H9 (cell line): ENCODE measurements at regions not wholly inside any gene's neighbourhood (a gene's known extent, or its start where the extent isn't known, plus 50 kb on each side); places are given as distances from the start of the nearest gene placed in this dataset.

Source experiments
- DNase-seq: peaks from one replicate; pipeline ENCODE4 v3.0.0-alpha.2; 2017
- H2AFZ ChIP-seq: one replicate; pipeline ENCODE4 v1.6.1; 2013; ENCODE audit warnings: mild to moderate bottlenecking, low read length, control low read depth, moderate library complexity
- H2AK5ac ChIP-seq: 2 replicates; pipeline ENCODE4 v1.6.1; 2013; ENCODE audit warnings: low read length, control low read depth, mixed read lengths; ENCODE audit not compliant: insufficient read length
- H2BK120ac ChIP-seq: one replicate; pipeline ENCODE4 v1.6.1; 2013; ENCODE audit warnings: low read depth, mild to moderate bottlenecking, low read length, control low read depth, inconsistent platforms; ENCODE audit not compliant: poor library complexity, severe bottlenecking
- H2BK12ac ChIP-seq: 2 replicates; pipeline ENCODE4 v1.6.1; 2013; ENCODE audit warnings: low read length, control low read depth, mixed read lengths, low read depth; ENCODE audit not compliant: insufficient read length
- H2BK15ac ChIP-seq: 2 replicates; pipeline ENCODE4 v1.6.1; 2013; ENCODE audit warnings: low read depth, low read length, control low read depth
- H2BK20ac ChIP-seq: one replicate; pipeline ENCODE4 v1.6.1; 2013; ENCODE audit warnings: low read depth, mild to moderate bottlenecking, low read length, control low read depth, inconsistent platforms; ENCODE audit not compliant: poor library complexity, severe bottlenecking
- H2BK5ac ChIP-seq: 2 replicates; pipeline ENCODE4 v1.6.1; 2013; ENCODE audit warnings: low read length, control low read depth, mixed read lengths; ENCODE audit not compliant: insufficient read length
- H3K14ac ChIP-seq: 2 replicates; pipeline ENCODE4 v1.6.1; 2013; ENCODE audit warnings: low read length, control low read depth; ENCODE audit not compliant: insufficient read depth
- H3K18ac ChIP-seq: 2 replicates; pipeline ENCODE4 v1.6.1; 2013; ENCODE audit warnings: low read depth, mild to moderate bottlenecking, mixed read lengths, low read length, control low read depth; ENCODE audit not compliant: insufficient read length
- H3K23ac ChIP-seq: 2 replicates; pipeline ENCODE4 v1.6.1; 2013; ENCODE audit warnings: low read length, control low read depth, mixed read lengths, low read depth; ENCODE audit not compliant: insufficient read length
- H3K23me2 ChIP-seq: 2 replicates; pipeline ENCODE4 v1.6.1; 2013; ENCODE audit warnings: low read depth, mild to moderate bottlenecking, mixed read lengths, low read length, control low read depth; ENCODE audit not compliant: insufficient read length, poor library complexity, severe bottlenecking
- H3K27ac ChIP-seq: 2 replicates; pipeline ENCODE4 v1.5.1; 2013; ENCODE audit warnings: low read length, control low read depth, mixed read lengths, low read depth; ENCODE audit not compliant: insufficient read length
- H3K27me3 ChIP-seq: 2 replicates; pipeline ENCODE4 v1.6.1; 2013; ENCODE audit warnings: low read length, control low read depth, inconsistent platforms; ENCODE audit not compliant: insufficient read depth
- H3K4ac ChIP-seq: 2 replicates; pipeline ENCODE4 v1.6.1; 2013; ENCODE audit warnings: low read depth, mild to moderate bottlenecking, control low read depth, inconsistent platforms, low read length, moderate library complexity
- H3K4me1 ChIP-seq: 2 replicates; pipeline ENCODE4 v1.6.1; 2013; ENCODE audit warnings: low read length, control low read depth, inconsistent platforms; ENCODE audit not compliant: insufficient read depth
- H3K4me2 ChIP-seq: 2 replicates; pipeline ENCODE4 v1.6.1; 2013; ENCODE audit warnings: low read length, control low read depth, mixed read lengths; ENCODE audit not compliant: insufficient read length, insufficient read depth
- H3K56ac ChIP-seq: 2 replicates; pipeline ENCODE4 v1.6.1; 2013; ENCODE audit warnings: low read depth, mild to moderate bottlenecking, mixed read lengths, low read length, control low read depth; ENCODE audit not compliant: insufficient read length
- H3K79me1 ChIP-seq: 2 replicates; pipeline ENCODE4 v1.6.1; 2013; ENCODE audit warnings: low read depth, mild to moderate bottlenecking, moderate library complexity, low read length, control low read depth, inconsistent platforms; ENCODE audit not compliant: insufficient read depth, poor library complexity, severe bottlenecking
- H3K79me2 ChIP-seq: 2 replicates; pipeline ENCODE4 v1.6.1; 2013; ENCODE audit warnings: low read length, control low read depth, inconsistent platforms; ENCODE audit not compliant: insufficient read depth
- H3K9ac ChIP-seq: 2 replicates; pipeline ENCODE4 v1.6.1; 2013; ENCODE audit warnings: low read length, control low read depth, mixed read lengths; ENCODE audit not compliant: insufficient read length; ENCODE audit errors: extremely low read depth
- H3K9me3 ChIP-seq: one replicate; pipeline ENCODE4 v1.6.1; 2013; ENCODE audit warnings: low read depth, low read length, inconsistent platforms; ENCODE audit not compliant: control insufficient read depth
- H3T11ph ChIP-seq: one replicate; pipeline ENCODE4 v1.6.1; 2013; ENCODE audit warnings: mild to moderate bottlenecking, low read length, control low read depth, inconsistent platforms
- H4K20me1 ChIP-seq: one replicate; pipeline ENCODE4 v1.6.1; 2013; ENCODE audit not compliant: control insufficient read depth, insufficient read length, insufficient read depth
- H4K5ac ChIP-seq: 2 replicates; pipeline ENCODE4 v1.6.1; 2013; ENCODE audit warnings: low read depth, mild to moderate bottlenecking, mixed read lengths, low read length, control low read depth; ENCODE audit not compliant: insufficient read length
- H4K8ac ChIP-seq: replicated peaks from 2 replicates; pipeline ENCODE4 v1.6.1; 2013; ENCODE audit warnings: low read length, control low read depth, mixed read lengths, low read depth; ENCODE audit not compliant: insufficient read length
- H4K91ac ChIP-seq: 2 replicates; pipeline ENCODE4 v1.6.1; 2013; ENCODE audit warnings: low read depth, mild to moderate bottlenecking, moderate library complexity, mixed read lengths, low read length, control low read depth; ENCODE audit not compliant: insufficient read length
- H3K27ac Mint-ChIP-seq, 3 experiments: 2 replicates in 2 of 3; 3 replicates in 1 of 3; pipeline ENCODE4 v1.8.0; 2020 to 2021; ENCODE audit warnings: mixed read lengths in 3 of 3, mild to moderate bottlenecking in 1 of 3, moderate library complexity in 1 of 3
- H3K27me3 Mint-ChIP-seq: 2 replicates; pipeline ENCODE4 v1.8.0; 2021; ENCODE audit warnings: low read depth, mild to moderate bottlenecking, moderate library complexity, mixed read lengths
- H3K36me3 Mint-ChIP-seq, 3 experiments: 2 replicates in 2 of 3; 3 replicates in 1 of 3; pipeline ENCODE4 v1.8.0; 2020 to 2021; ENCODE audit warnings: low read depth in 3 of 3, mixed read lengths in 3 of 3; ENCODE audit not compliant: insufficient read depth in 1 of 3
- H3K4me1 Mint-ChIP-seq, 2 experiments: 2 replicates each; pipeline ENCODE4 v1.8.0; 2020; ENCODE audit warnings: mixed read lengths in 2 of 2
- H3K4me3 Mint-ChIP-seq, 2 experiments: 2 replicates in 1 of 2; 3 replicates in 1 of 2; pipeline ENCODE4 v1.8.0; 2020 to 2021; ENCODE audit warnings: mild to moderate bottlenecking in 2 of 2, mixed read lengths in 2 of 2, moderate library complexity in 1 of 2
- H3K9me3 Mint-ChIP-seq, 2 experiments: 2 replicates in 1 of 2; 3 replicates in 1 of 2; pipeline ENCODE4 v1.8.0; 2020; ENCODE audit warnings: mild to moderate bottlenecking in 2 of 2, mixed read lengths in 2 of 2, moderate library complexity in 1 of 2
- WGBS: extraction: QIAGEN DNeasy Blood & Tissue Kit; methylation state at CpG from one replicate; pipeline ENCODE4 v1.1.7; 2013; ENCODE audit warnings: missing lambda C conversion rate, low lambda C conversion rate, mixed read lengths; ENCODE audit not compliant: insufficient read length; ENCODE audit errors: extremely low coverage; 5-methylcytosine and 5-hydroxymethylcytosine counted together
- TF ChIP-seq, protein P1 (sequence below): fragments of 200-600 bp; sonication (generic); conservative IDR thresholded peaks from 3 replicates; pipeline ENCODE4 v1.8.0; 2021; ENCODE audit warnings: antibody characterized with exemption, mild to moderate bottlenecking

DNA sequence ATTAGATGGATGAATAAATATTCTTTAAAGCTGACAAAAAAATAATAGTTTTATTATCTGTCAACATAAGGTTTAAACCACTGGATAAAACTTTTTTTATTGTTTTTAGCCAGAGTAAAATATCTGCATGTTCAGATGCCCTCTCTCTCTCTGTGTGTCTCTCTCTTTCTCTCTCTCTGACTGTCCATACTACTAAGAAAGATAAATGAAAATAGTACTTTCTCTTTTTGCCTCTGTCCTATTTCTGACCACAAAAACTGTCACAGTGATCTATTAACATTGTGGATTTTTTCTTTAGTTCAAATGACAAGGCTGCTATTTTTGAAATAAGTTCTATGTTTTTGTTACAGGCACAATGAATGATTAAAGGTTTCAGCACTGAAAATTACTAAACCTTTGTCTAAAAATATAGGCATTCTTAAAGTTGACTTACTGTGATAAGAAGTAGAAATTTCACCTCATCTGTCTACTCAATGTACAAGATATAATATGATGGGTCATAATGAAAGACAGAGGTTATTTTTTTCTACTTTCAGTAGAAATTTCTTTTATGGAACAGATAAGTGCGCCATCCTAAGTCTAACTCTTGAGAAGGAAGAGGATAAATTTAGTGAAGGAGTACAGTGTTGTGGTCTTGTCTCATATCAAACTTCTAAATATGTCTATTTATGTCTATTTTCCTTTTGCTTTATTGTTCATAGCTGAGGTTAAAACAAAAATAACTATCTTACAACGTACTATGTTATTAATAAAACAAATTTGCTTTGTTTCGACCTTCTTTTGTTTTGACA, 341.9 kb upstream of the EYS start:
- H3K4ac ChIP-seq, result no peak overlapping the region
- peaks cover 0 to 2% of the 10 kb centered on the region in 2 experiments; a peak in 1 of 5 replicates for H3K9me3 Mint-ChIP-seq
- H2BK120ac ChIP-seq, result no peak overlapping the region
- H2AFZ ChIP-seq, result no peak overlapping the region
- no peak overlapping the region for H3T11ph ChIP-seq
- H2BK20ac ChIP-seq, result no peak overlapping the region
- WGBS, result no CpG with 5 or more reads among the region's 3 CpGs
- no peak overlapping the region for H3K4me3 Mint-ChIP-seq
- H2AK5ac ChIP-seq, result no peak overlapping the region
- H3K27me3 Mint-ChIP-seq, result no peaks in the 10 kb centered on the region
- no peak overlapping the region for H4K91ac ChIP-seq
- no peak overlapping the region for H3K4me2 ChIP-seq
- no peak overlapping the region for H3K23ac ChIP-seq
- H4K8ac ChIP-seq, result no peak overlapping the region
- no peak overlapping the region for H3K9ac ChIP-seq
- H3K18ac ChIP-seq, result no peak overlapping the region
- H3K56ac ChIP-seq, result no peak overlapping the region
- H2BK12ac ChIP-seq, result no peak overlapping the region
- no peak overlapping the region for H3K14ac ChIP-seq
- H3K79me1 ChIP-seq, result no peaks in the 10 kb centered on the region
- no peak overlapping the region for H3K27ac ChIP-seq
- H3K9me3 ChIP-seq, result no peaks in the 10 kb centered on the region
- H3K79me2 ChIP-seq, result no peaks in the 10 kb centered on the region
- H3K27ac Mint-ChIP-seq, result no peak overlapping the region
- H2BK15ac ChIP-seq, result no peak overlapping the region
- no peaks in the 10 kb centered on the region for H3K23me2 ChIP-seq
- no peaks in the 10 kb centered on the region for H4K20me1 ChIP-seq
- TF ChIP-seq, protein P1, sequence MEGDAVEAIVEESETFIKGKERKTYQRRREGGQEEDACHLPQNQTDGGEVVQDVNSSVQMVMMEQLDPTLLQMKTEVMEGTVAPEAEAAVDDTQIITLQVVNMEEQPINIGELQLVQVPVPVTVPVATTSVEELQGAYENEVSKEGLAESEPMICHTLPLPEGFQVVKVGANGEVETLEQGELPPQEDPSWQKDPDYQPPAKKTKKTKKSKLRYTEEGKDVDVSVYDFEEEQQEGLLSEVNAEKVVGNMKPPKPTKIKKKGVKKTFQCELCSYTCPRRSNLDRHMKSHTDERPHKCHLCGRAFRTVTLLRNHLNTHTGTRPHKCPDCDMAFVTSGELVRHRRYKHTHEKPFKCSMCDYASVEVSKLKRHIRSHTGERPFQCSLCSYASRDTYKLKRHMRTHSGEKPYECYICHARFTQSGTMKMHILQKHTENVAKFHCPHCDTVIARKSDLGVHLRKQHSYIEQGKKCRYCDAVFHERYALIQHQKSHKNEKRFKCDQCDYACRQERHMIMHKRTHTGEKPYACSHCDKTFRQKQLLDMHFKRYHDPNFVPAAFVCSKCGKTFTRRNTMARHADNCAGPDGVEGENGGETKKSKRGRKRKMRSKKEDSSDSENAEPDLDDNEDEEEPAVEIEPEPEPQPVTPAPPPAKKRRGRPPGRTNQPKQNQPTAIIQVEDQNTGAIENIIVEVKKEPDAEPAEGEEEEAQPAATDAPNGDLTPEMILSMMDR, result no peak
- H3K36me3 Mint-ChIP-seq, result no peaks in the 10 kb centered on the region
- no peaks in the 10 kb centered on the region for H3K27me3 ChIP-seq
- DNase-seq, result no peak
- H4K5ac ChIP-seq, result no peak overlapping the region
- no peak overlapping the region for H2BK5ac ChIP-seq
- H3K4me1 Mint-ChIP-seq, result peaks cover 0 to 5% of the 10 kb centered on the region in 2 experiments; a peak in 2 of 4 replicates
- H3K4me1 ChIP-seq, result no peaks in the 10 kb centered on the region
